ENCODE measurements at regions not wholly inside any gene's neighbourhood (a gene's known extent, or its start where the extent isn't known, plus 50 kb on each side); places are given as distances from the start of the nearest gene placed in this dataset.

DNA sequence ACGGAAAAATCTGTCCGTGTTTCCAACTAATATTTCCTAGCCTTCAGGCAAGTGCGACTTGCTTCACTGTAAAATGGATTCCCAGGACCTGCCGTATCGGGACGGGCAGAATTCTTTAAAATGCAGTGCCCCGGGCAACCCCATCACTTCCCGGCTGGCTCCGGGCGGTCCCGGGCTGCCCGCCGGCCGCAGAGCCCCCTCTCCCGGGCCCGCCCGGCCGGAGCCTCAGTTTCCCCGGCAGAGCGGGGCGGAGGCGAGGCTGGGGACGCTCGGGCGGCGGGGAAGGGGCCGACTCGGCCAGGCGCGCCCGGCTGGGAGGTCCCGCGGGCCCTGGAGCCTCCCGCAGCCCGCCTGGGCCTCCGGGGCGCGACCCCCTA is 84.2 kb upstream of the WNT7B start:
- TF ChIP-seq, protein P1, sequence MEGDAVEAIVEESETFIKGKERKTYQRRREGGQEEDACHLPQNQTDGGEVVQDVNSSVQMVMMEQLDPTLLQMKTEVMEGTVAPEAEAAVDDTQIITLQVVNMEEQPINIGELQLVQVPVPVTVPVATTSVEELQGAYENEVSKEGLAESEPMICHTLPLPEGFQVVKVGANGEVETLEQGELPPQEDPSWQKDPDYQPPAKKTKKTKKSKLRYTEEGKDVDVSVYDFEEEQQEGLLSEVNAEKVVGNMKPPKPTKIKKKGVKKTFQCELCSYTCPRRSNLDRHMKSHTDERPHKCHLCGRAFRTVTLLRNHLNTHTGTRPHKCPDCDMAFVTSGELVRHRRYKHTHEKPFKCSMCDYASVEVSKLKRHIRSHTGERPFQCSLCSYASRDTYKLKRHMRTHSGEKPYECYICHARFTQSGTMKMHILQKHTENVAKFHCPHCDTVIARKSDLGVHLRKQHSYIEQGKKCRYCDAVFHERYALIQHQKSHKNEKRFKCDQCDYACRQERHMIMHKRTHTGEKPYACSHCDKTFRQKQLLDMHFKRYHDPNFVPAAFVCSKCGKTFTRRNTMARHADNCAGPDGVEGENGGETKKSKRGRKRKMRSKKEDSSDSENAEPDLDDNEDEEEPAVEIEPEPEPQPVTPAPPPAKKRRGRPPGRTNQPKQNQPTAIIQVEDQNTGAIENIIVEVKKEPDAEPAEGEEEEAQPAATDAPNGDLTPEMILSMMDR (IDR thresholded peaks at IDR 0.05; ENCODE audit: insufficient read depth, low read length, poor library complexity, severe bottlenecking) = no peak
- TF ChIP-seq EZH2phosphoT487 (conservative IDR thresholded peaks at IDR 0.05; ENCODE audit: low read length) = no peak

All from SU-DHL-6 (cell line).